ENCODE measurements at regions not wholly inside any gene's neighbourhood (a gene's known extent, or its start where the extent isn't known, plus 50 kb on each side); places are given as distances from the start of the nearest gene placed in this dataset.

- TF ChIP-seq CTCF (IDR thresholded peaks at IDR 0.05) (no peak), POLR2A (IDR thresholded peaks at IDR 0.05) (no peak)
Observed at GRCh38 chr13:50352720-50353480, 337.7 kb downstream of the KCNRG start.

All from lower leg skin (tissue), 3 donors.